Activated CD4-positive, alpha-beta T cell treated with anti-CD3 and anti-CD28 coated beads, Interleukin-2, amount 10 ng/mL, durations not matched to agents 7 days and 5 days (primary cell): ENCODE measurements at regions not wholly inside any gene's neighbourhood (a gene's known extent, or its start where the extent isn't known, plus 50 kb on each side); places are given as distances from the start of the nearest gene placed in this dataset.
"Not testable (repeated sequence)": the region's sequence is repeated elsewhere in the genome, so short reads cannot be mapped to it uniquely, and the experiment has no call there.

ENCODE experiments used
- CTCF ChIA-PET: fragments of 350-600 bp; sonication (Branson Sonifier 250); formaldehyde crosslinking; loops from one replicate; lab custom pipeline; 2021; ENCODE audit warnings: antibody characterized with exemption; lab: Charles Lee
- POLR2A ChIA-PET: fragments of 350-600 bp; sonication (Branson Sonifier 250); formaldehyde crosslinking; loops from one replicate; lab custom pipeline; 2021; ENCODE audit warnings: antibody characterized with exemption; lab: Charles Lee
- DNase-seq: peaks from one replicate; pipeline ENCODE4 v3.0.0-alpha.2; 2020
- H3K27ac Mint-ChIP-seq: one replicate; pipeline ENCODE4 v1.8.0; 2021; ENCODE audit warnings: mild to moderate bottlenecking, moderate library complexity, mixed read lengths
- H3K27me3 Mint-ChIP-seq: one replicate; pipeline ENCODE4 v1.8.0; 2021; ENCODE audit warnings: mixed read lengths
- H3K36me3 Mint-ChIP-seq: one replicate; pipeline ENCODE4 v1.8.0; 2021; ENCODE audit warnings: low read depth, mixed read lengths
- H3K4me1 Mint-ChIP-seq: one replicate; pipeline ENCODE4 v1.8.0; 2021; ENCODE audit warnings: mixed read lengths
- H3K4me3 Mint-ChIP-seq: one replicate; pipeline ENCODE4 v1.8.0; 2021; ENCODE audit warnings: mild to moderate bottlenecking, moderate library complexity, mixed read lengths
- H3K9me3 Mint-ChIP-seq: one replicate; pipeline ENCODE4 v1.8.0; 2021; ENCODE audit warnings: mixed read lengths

DNA sequence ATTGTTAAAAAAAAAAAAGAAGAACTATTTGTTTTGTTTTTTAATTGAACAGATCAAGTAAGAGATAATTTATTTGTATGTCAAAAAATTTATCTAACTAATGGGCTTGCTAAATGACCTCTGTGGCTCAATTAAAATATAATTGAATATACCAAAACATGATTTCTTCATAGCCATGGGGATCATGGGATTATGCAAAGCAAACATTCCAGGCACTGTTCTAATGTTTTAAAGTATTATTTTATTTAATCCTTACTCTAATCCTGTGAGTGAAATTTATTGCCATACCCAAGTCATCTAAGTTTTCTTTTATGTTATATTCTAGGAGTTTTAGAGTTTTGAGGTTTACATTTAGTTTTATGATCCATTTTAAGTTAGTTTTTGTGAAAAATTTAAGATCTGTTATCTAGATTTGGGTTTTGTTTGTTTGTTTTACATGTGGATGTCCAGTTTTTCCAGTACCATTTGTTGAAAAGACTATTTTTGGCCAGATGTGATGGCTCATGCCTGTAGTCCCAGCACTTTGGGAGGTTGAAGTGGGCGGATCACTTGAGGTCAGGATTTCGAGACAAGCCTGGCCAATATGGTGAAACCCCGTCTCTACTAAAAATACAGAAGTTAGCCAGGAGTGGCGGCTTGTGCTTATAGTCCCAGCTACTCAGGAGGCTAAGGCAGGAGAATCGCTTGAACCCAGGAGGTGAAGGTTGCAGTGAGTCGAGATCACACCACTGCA is 52.3 kb upstream of the CNOT10 start:
- Mint-ChIP-seq H3K4me3 (no peak overlapping the region), H3K36me3 (no peaks in the 10 kb centered on the region), H3K27me3 (peaks cover 25% of the 10 kb centered on the region), H3K27ac (no peak overlapping the region), H3K9me3 (no peaks in the 10 kb centered on the region), H3K4me1 (no peaks in the 10 kb centered on the region)
- CTCF ChIA-PET = no interaction called here
- DNase-seq = no peak
- POLR2A ChIA-PET = no interaction called here

DNA sequence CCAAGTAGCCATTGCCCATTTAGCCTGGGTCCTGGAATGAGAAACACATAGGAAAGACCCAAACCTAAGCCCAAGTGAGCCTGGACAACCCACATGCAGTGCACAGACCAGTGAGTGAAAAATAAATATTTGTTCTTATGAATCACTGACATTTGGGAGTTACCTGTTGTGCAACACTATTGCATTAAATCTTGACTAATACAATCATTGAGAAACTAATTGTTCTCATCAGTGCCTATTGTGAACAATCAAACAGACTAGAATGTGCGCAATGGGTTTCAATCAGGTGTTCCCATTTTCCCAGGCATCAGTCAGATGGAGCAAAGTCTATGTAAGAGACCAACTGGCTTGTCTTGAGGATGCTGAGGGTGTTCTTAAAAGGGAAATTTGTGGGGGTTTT is 54.7 kb upstream of the CNOT10 start:
- POLR2A ChIA-PET = no interaction called here
- H3K4me1 Mint-ChIP-seq = no peaks in the 10 kb centered on the region
- CTCF ChIA-PET = interaction anchor here (1.1 kb wide), 1 partner anchor 13 kb away, joined by 4 read pairs; no protein-coding TSS in a partner anchor

GRCh38 chr3:32626631-32627030 is 56.0 kb upstream of the DYNC1LI1 start:
- DNase-seq = no peak
- Mint-ChIP-seq H3K4me3 (no peak overlapping the region), H3K27ac (no peak overlapping the region), H3K27me3 (peaks cover 21% of the 10 kb centered on the region), H3K4me1 (no peaks in the 10 kb centered on the region), H3K9me3 (no peaks in the 10 kb centered on the region), H3K36me3 (no peaks in the 10 kb centered on the region)
- ChIA-PET CTCF (interaction anchor here (0.5 to 0.8 kb wide), 2 partner anchors 35 to 52 kb away, joined by 3 to 5 read pairs; no protein-coding TSS in a partner anchor), POLR2A (no interaction called here)

More for the DNA sequence above, 54.7 kb upstream of the CNOT10 start:
- Mint-ChIP-seq H3K27ac (no peak overlapping the region), H3K36me3 (no peaks in the 10 kb centered on the region), H3K27me3 (peaks cover 17% of the 10 kb centered on the region), H3K4me3 (no peak overlapping the region), H3K9me3 (no peaks in the 10 kb centered on the region)
- DNase-seq = no peak

GRCh38 chr3:32625543-32626176 is 55.0 kb upstream of the DYNC1LI1 start:
- H3K4me3 Mint-ChIP-seq, H3K4me1 Mint-ChIP-seq, DNase-seq, POLR2A ChIA-PET, H3K9me3 Mint-ChIP-seq, H3K36me3 Mint-ChIP-seq, H3K27ac Mint-ChIP-seq, CTCF ChIA-PET: not testable (repeated sequence)
- H3K27me3 Mint-ChIP-seq = peaks cover 24% of the 10 kb centered on the region

DNA sequence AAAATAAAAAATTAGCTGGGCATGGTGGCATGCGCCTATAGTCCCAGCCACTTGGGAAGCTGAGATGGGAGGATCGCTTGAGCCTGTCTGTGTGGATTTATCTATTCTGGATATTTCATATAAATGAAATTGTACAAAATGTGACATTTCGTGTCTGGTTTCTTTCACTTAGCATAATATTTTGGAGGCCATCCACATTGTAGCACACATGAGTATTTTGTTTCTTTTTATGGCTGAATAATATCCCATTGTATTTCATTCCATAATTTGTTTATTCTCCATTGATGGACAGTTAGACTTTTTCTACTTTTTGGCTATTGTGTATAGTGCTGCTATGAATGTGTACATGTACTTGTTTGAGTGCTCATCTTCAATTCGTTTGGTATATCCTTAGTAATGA is 52.9 kb upstream of the DYNC1LI1 start:
- POLR2A ChIA-PET = no interaction called here
- Mint-ChIP-seq H3K4me3 (no peak overlapping the region), H3K27me3 (peaks cover 20% of the 10 kb centered on the region), H3K9me3 (no peaks in the 10 kb centered on the region), H3K4me1 (no peaks in the 10 kb centered on the region), H3K36me3 (no peaks in the 10 kb centered on the region), H3K27ac (no peak overlapping the region)
- no peak for DNase-seq
- CTCF ChIA-PET = no interaction called here

DNA sequence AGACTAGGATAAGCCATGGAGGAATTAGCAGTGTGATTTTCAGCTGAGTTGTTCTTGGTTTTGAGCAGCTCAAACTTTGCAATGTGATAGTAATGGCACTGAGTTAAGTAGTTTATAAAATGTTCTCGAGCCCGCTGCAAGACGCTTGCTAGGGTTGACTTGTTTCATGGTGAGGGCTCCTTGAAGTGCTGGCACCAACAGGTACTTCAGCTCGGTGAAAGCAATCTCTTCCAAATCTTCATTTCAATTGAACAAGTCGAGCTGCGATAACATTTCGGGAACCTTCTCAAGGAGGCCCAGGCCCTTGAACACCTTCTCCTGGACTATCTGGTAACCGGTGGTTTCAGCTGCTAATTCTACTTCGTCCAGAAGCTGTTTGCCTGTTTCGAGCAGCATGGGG is 50.8 kb upstream of the DYNC1LI1 start:
- Mint-ChIP-seq H3K4me1 (no peaks in the 10 kb centered on the region), H3K27ac (no peak overlapping the region), H3K36me3 (no peaks in the 10 kb centered on the region), H3K4me3 (no peak overlapping the region), H3K27me3 (peaks cover 26% of the 10 kb centered on the region), H3K9me3 (no peaks in the 10 kb centered on the region)
- CTCF ChIA-PET = interaction anchor here (0.8 kb wide), 1 partner anchor 34 kb away, joined by 3 read pairs; no protein-coding TSS in a partner anchor
- DNase-seq = no peak
- POLR2A ChIA-PET = no interaction called here

GRCh38 chr3:32620611-32621310 is 50.1 kb upstream of the DYNC1LI1 start:
- no peak overlapping the region for H3K27ac Mint-ChIP-seq
- H3K9me3 Mint-ChIP-seq = no peaks in the 10 kb centered on the region
- peaks cover 26% of the 10 kb centered on the region for H3K27me3 Mint-ChIP-seq
- ChIA-PET POLR2A (no interaction called here), CTCF (interaction anchor here (0.8 kb wide), 1 partner anchor 35 kb away, joined by 3 read pairs; no protein-coding TSS in a partner anchor)
- no peak overlapping the region for H3K4me3 Mint-ChIP-seq
- no peaks in the 10 kb centered on the region for H3K4me1 Mint-ChIP-seq
- no peak for DNase-seq
- no peaks in the 10 kb centered on the region for H3K36me3 Mint-ChIP-seq
